Caco-2 (cell line): ENCODE measurements at regions not wholly inside any gene's neighbourhood (a gene's known extent, or its start where the extent isn't known, plus 50 kb on each side); places are given as distances from the start of the nearest gene placed in this dataset.
A peak's percentile ranks its signal among the peaks of the same experiment; 100 is the strongest.

Experiments
- BruUV-seq: library from RNA; stranded (reverse); fragments of 400-500 nt; replicated peaks from 2 replicates; lab custom pipeline; 2021; lab: Mats Ljungman, UMichigan
- CTCF ChIA-PET: fragments of 300-600 bp; sonication (Branson Sonifier 250); formaldehyde crosslinking; loops from one replicate; lab custom pipeline; 2022; ENCODE audit warnings: antibody characterized with exemption; lab: Charles Lee
- POLR2A ChIA-PET: fragments of 300-600 bp; sonication (Branson Sonifier 250); formaldehyde crosslinking; loops from one replicate; lab custom pipeline; 2022; ENCODE audit warnings: antibody characterized with exemption; lab: Charles Lee
- DNase-seq, 2 experiments: peaks; one replicate each; pipeline versions ENCODE4 v3.0.0 to v3.0.0-alpha.2; 2020 to 2022
- H3K27me3 ChIP-seq: replicated peaks from 2 replicates; pipeline ENCODE4 v1.6.0; 2011; ENCODE audit warnings: low read length; ENCODE audit not compliant: control insufficient read depth, insufficient read depth
- H3K36me3 ChIP-seq: 2 replicates; pipeline ENCODE4 v1.5.1; 2011; ENCODE audit warnings: low read length; ENCODE audit not compliant: control insufficient read depth, insufficient read depth
- H3K4me1 ChIP-seq: fragments of 250-450 bp; sonication (Bioruptor Pico); 2 replicates; pipeline ENCODE4 v1.5.1; 2020; ENCODE audit warnings: mild to moderate bottlenecking
- H3K4me3 ChIP-seq: 2 replicates; pipeline ENCODE4 v1.5.1; 2011; ENCODE audit warnings: low read depth, mild to moderate bottlenecking, control low read depth, low read length
- H3K9me3 ChIP-seq: fragments of 250-450 bp; sonication (Bioruptor Pico); 2 replicates; pipeline ENCODE4 v1.5.1; 2020; ENCODE audit warnings: mild to moderate bottlenecking, moderate library complexity
- H3K27ac Mint-ChIP-seq: one replicate; pipeline ENCODE4 v1.8.0; 2022; ENCODE audit warnings: mixed read lengths; ENCODE audit not compliant: unreplicated experiment
- H3K27me3 Mint-ChIP-seq: one replicate; pipeline ENCODE4 v1.8.0; 2022; ENCODE audit warnings: mixed read lengths; ENCODE audit not compliant: insufficient read depth, unreplicated experiment
- H3K36me3 Mint-ChIP-seq: one replicate; pipeline ENCODE4 v1.8.0; 2022; ENCODE audit warnings: mild to moderate bottlenecking, mixed read lengths; ENCODE audit not compliant: insufficient read depth, unreplicated experiment
- H3K4me1 Mint-ChIP-seq: one replicate; pipeline ENCODE4 v1.8.0; 2022; ENCODE audit warnings: low read depth, mixed read lengths; ENCODE audit not compliant: unreplicated experiment
- H3K4me3 Mint-ChIP-seq: one replicate; pipeline ENCODE4 v1.8.0; 2022; ENCODE audit warnings: mild to moderate bottlenecking, moderate library complexity, mixed read lengths; ENCODE audit not compliant: unreplicated experiment
- H3K9me3 Mint-ChIP-seq: one replicate; pipeline ENCODE4 v1.8.0; 2022; ENCODE audit warnings: mixed read lengths; ENCODE audit not compliant: unreplicated experiment
- intact Hi-C: fragments of 100-400 bp; cut with micrococcal nuclease; formaldehyde crosslinking; loops from one replicate; pipeline ENCODE4 v1.10.0; 2022; ENCODE audit not compliant: unreplicated experiment
- TF ChIP-seq, protein P1 (sequence below), 2 experiments: fragments of 200-600 bp in 1 of 2; IDR thresholded peaks; 1 replicate in 1 of 2; 2 replicates in 1 of 2; pipeline versions ENCODE4 v1.5.1 to v1.8.0; 2011 to 2022; ENCODE audit warnings: antibody characterized with exemption in 1 of 2, control low read depth in 1 of 2, inconsistent platforms in 1 of 2, low read depth in 1 of 2, low read length in 1 of 2, mild to moderate bottlenecking in 1 of 2, moderate library complexity in 1 of 2; ENCODE audit not compliant: insufficient read depth in 1 of 2, severe bottlenecking in 1 of 2, unreplicated experiment in 1 of 2

DNA sequence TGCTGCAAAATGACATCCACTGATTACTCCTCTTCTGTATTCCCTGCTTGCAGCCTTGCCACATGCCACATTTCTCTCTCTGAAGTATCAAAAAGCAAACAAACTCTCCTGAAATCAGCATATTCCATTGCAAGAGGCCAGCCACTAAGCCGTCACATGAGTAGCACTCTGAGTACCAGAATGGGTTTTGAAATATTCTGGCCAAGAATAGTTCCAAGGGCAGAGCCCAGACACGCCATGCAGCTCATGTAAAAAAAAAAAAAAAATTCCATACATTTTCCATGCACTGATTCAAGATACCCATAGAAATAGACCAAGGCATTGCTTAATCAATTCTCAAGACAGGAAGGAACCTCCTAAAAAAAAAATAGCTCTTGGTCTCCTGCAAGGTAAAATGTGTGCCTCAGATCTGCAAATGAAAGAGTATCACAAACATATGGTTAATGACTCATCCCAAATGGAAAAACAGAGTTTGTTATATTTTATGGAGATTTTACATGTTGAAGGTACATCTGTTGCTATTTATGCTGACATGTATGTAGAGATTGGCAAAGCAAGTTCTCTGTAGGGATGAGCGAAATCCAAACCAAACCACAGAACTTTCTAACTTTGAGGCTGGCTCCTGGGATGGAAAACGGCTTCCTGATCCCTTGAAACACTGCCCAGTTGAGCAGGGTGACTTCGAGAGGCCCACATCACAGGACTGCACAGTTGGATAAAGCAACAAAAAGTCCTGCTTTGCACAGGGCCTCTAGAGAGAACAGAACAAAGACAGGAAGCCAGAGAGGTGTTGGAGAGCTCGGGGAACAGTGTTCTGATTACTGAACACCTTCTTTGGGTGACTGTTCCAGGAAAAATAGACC lies 346.2 kb downstream of the ZNF521 start:
- no peaks in the 10 kb centered on the region for H3K27me3 ChIP-seq
- Mint-ChIP-seq H3K4me1 (peaks cover 6% of the 10 kb centered on the region), H3K4me3 (no peak overlapping the region), H3K27ac (no peak overlapping the region), H3K36me3 (no peaks in the 10 kb centered on the region), H3K9me3 (no peaks in the 10 kb centered on the region), H3K27me3 (no peaks in the 10 kb centered on the region)
- H3K4me3 ChIP-seq = no peak overlapping the region
- H3K4me1 ChIP-seq = no peaks in the 10 kb centered on the region
- TF ChIP-seq, protein P1, sequence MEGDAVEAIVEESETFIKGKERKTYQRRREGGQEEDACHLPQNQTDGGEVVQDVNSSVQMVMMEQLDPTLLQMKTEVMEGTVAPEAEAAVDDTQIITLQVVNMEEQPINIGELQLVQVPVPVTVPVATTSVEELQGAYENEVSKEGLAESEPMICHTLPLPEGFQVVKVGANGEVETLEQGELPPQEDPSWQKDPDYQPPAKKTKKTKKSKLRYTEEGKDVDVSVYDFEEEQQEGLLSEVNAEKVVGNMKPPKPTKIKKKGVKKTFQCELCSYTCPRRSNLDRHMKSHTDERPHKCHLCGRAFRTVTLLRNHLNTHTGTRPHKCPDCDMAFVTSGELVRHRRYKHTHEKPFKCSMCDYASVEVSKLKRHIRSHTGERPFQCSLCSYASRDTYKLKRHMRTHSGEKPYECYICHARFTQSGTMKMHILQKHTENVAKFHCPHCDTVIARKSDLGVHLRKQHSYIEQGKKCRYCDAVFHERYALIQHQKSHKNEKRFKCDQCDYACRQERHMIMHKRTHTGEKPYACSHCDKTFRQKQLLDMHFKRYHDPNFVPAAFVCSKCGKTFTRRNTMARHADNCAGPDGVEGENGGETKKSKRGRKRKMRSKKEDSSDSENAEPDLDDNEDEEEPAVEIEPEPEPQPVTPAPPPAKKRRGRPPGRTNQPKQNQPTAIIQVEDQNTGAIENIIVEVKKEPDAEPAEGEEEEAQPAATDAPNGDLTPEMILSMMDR (IDR thresholded peaks at IDR 0.05; ENCODE audit: insufficient read depth in 1 of 2, low read depth in 1 of 2, low read length in 1 of 2, severe bottlenecking in 1 of 2, unreplicated experiment in 1 of 2) = no peak
- ChIA-PET CTCF (no interaction called here), POLR2A (no interaction called here)
- intact Hi-C loops = loop anchor here (5.0 kb wide), 1 partner anchor 73 kb away; no protein-coding TSS in a partner anchor
- H3K9me3 ChIP-seq = no peaks in the 10 kb centered on the region
- peak in 1 of 2 experiments; percentile 4 for DNase-seq
- no peaks in the 10 kb centered on the region for H3K36me3 ChIP-seq
- no TSS peak for BruUV-seq

DNA sequence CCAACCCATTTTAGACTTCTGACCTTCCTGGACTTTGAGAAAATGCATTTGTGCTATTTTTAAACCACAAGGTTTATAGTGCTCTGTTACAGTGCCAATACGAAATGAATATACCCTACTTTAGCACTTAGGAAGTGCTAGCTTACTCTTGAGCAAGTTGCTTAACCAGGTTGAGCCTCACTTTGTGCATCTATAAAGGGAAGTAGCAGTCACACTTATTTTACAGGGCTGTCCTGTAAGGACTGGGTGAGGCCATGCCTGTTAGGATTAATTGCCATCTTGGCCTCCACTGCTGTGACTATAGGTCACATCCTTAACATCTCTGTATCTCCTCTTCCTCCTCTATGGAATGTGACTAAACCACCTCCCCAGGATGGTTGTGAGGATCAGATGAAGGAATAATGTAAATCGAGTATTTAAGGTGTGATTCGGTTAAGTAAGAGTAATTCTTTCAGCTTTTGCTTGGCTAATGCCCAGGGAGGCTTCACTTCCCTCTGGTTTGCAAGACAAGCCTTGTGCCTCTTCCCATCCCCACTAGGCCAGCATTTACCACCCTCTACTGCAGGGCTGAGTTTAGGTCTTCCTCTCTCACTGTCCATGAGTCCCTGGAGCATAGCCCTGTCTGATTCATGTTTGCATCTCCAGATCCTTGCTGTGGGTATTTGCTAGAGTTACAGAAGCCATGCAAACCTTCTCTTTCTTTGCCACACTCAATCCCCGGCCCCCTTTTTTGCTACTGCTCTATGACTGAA lies 341.2 kb downstream of the ZNF521 start:
- no peaks in the 10 kb centered on the region for H3K4me1 Mint-ChIP-seq
- TF ChIP-seq, protein P1 (IDR thresholded peaks at IDR 0.05; ENCODE audit: insufficient read depth in 1 of 2, low read depth in 1 of 2, low read length in 1 of 2, severe bottlenecking in 1 of 2, unreplicated experiment in 1 of 2) = no peak
- intact Hi-C loops = no loop called here
- H3K4me3 Mint-ChIP-seq = no peak overlapping the region
- CTCF ChIA-PET = no interaction called here
- no TSS peak for BruUV-seq
- POLR2A ChIA-PET = no interaction called here
- H3K27me3 Mint-ChIP-seq = no peaks in the 10 kb centered on the region
- Histone ChIP-seq H3K9me3 (no peaks in the 10 kb centered on the region), H3K36me3 (no peaks in the 10 kb centered on the region), H3K4me3 (no peak overlapping the region), H3K4me1 (no peaks in the 10 kb centered on the region), H3K27me3 (no peaks in the 10 kb centered on the region)
- H3K27ac Mint-ChIP-seq = no peak overlapping the region
- no peaks in the 10 kb centered on the region for H3K9me3 Mint-ChIP-seq
- H3K36me3 Mint-ChIP-seq = no peaks in the 10 kb centered on the region
- DNase-seq = no peak
